GM23338 (cell line): ENCODE measurements at regions not wholly inside any gene's neighbourhood (a gene's known extent, or its start where the extent isn't known, plus 50 kb on each side); places are given as distances from the start of the nearest gene placed in this dataset.
A peak's percentile ranks its signal among the peaks of the same experiment; 100 is the strongest.

Experiments used
- ATAC-seq: fragments of 200-7000 bp; cut with Tn5 transposase; 3 replicates; pipeline ENCODE4 v1.9.1; 2020
- DNase-seq: peaks from one replicate; pipeline ENCODE4 v3.0.0-alpha.2; 2015; ENCODE audit warnings: low spot score
- H2AFZ ChIP-seq: fragments of 200-600 bp; sonication (generic); 2 replicates; pipeline ENCODE4 v1.8.0; 2016; ENCODE audit warnings: antibody characterized with exemption, mild to moderate bottlenecking, moderate library complexity
- H3F3A ChIP-seq: fragments of 200-600 bp; sonication (generic); replicated peaks from 2 replicates; pipeline ENCODE4 v1.8.0; 2017; ENCODE audit warnings: antibody characterized with exemption, mixed run types, low read depth
- H3K27ac ChIP-seq: fragments of 200-600 bp; sonication (generic); 2 replicates; pipeline ENCODE4 v1.6.1; 2016; ENCODE audit warnings: low read depth
- H3K27me3 ChIP-seq: fragments of 200-600 bp; sonication (generic); 2 replicates; pipeline ENCODE4 v1.8.0; 2016; ENCODE audit warnings: mild to moderate bottlenecking, mixed run types, moderate library complexity; ENCODE audit not compliant: insufficient read depth
- H3K36me3 ChIP-seq: fragments of 200-600 bp; sonication (generic); 2 replicates; pipeline ENCODE4 v1.8.0; 2016; ENCODE audit warnings: mild to moderate bottlenecking; ENCODE audit not compliant: insufficient read depth
- H3K4me1 ChIP-seq: fragments of 200-600 bp; sonication (generic); 2 replicates; pipeline ENCODE4 v1.8.0; 2016; ENCODE audit warnings: mild to moderate bottlenecking, moderate library complexity; ENCODE audit not compliant: insufficient read depth
- H3K4me2 ChIP-seq: fragments of 200-600 bp; sonication (generic); 2 replicates; pipeline ENCODE4 v1.7.1; 2017; ENCODE audit warnings: mixed run types
- H3K4me3 ChIP-seq: fragments of 200-600 bp; sonication (generic); 2 replicates; pipeline ENCODE4 v1.6.1; 2016; ENCODE audit warnings: mixed run types
- H3K79me2 ChIP-seq: fragments of 200-600 bp; sonication (generic); replicated peaks from 2 replicates; pipeline ENCODE4 v1.8.0; 2017; ENCODE audit warnings: mild to moderate bottlenecking; ENCODE audit not compliant: insufficient read depth
- H3K9me2 ChIP-seq: fragments of 200-600 bp; sonication (generic); 2 replicates; pipeline ENCODE4 v1.8.0; 2017; ENCODE audit not compliant: insufficient read depth
- H4K20me1 ChIP-seq: fragments of 200-600 bp; sonication (generic); replicated peaks from 2 replicates; pipeline ENCODE4 v1.8.0; 2017; ENCODE audit warnings: mild to moderate bottlenecking; ENCODE audit not compliant: insufficient read depth
- H3K27ac Mint-ChIP-seq: 2 replicates; pipeline ENCODE4 v1.8.0; 2020; ENCODE audit warnings: inconsistent platforms, mild to moderate bottlenecking, moderate library complexity, mixed read lengths
- H3K27me3 Mint-ChIP-seq: 3 replicates; pipeline ENCODE4 v1.8.0; 2022; ENCODE audit warnings: low read depth, mild to moderate bottlenecking, moderate library complexity, mixed read lengths, inconsistent platforms; ENCODE audit not compliant: insufficient read depth, poor library complexity
- H3K36me3 Mint-ChIP-seq: 3 replicates; pipeline ENCODE4 v1.8.0; 2021; ENCODE audit warnings: low read depth, mild to moderate bottlenecking, inconsistent platforms, moderate library complexity, mixed read lengths
- H3K4me1 Mint-ChIP-seq: 3 replicates; pipeline ENCODE4 v1.8.0; 2020; ENCODE audit warnings: mild to moderate bottlenecking, inconsistent platforms, mixed read lengths
- H3K4me3 Mint-ChIP-seq: 3 replicates; pipeline ENCODE4 v1.8.0; 2021; ENCODE audit warnings: moderate library complexity, mild to moderate bottlenecking, inconsistent platforms, mixed read lengths
- H3K9me3 Mint-ChIP-seq: 3 replicates; pipeline ENCODE4 v1.8.0; 2020; ENCODE audit warnings: moderate library complexity, mild to moderate bottlenecking, inconsistent platforms, mixed read lengths
- CREB1 ChIP-seq: fragments of 250-450 bp; sonication (Bioruptor Pico); IDR thresholded peaks from 2 replicates; pipeline ENCODE4 v1.5.0; 2020; ENCODE audit warnings: low read depth, mild to moderate bottlenecking, moderate library complexity
- EZH2 ChIP-seq: fragments of 200-600 bp; sonication (generic); IDR thresholded peaks from one replicate; pipeline ENCODE4 v1.8.0; 2017; ENCODE audit warnings: antibody characterized with exemption, mild to moderate bottlenecking, low read depth; ENCODE audit not compliant: unreplicated experiment
- EZH2phosphoT487 ChIP-seq: fragments of 200-600 bp; sonication (generic); IDR thresholded peaks from one replicate; pipeline ENCODE4 v1.8.1; 2018; ENCODE audit warnings: antibody characterized with exemption; ENCODE audit not compliant: unreplicated experiment
- NANOG ChIP-seq: IDR thresholded peaks from 2 replicates; pipeline ENCODE4 v1.6.1; 2016; ENCODE audit warnings: antibody characterized with exemption, borderline replicate concordance
- ZNF114 ChIP-seq: fragments of 250-450 bp; sonication (Bioruptor Pico); IDR thresholded peaks from 2 replicates; pipeline ENCODE4 v1.5.0; 2020; ENCODE audit warnings: mild to moderate bottlenecking, moderate library complexity
- ZNF331 ChIP-seq: fragments of 250-450 bp; sonication (Bioruptor Pico); IDR thresholded peaks from 2 replicates; pipeline ENCODE4 v1.5.0; 2020; ENCODE audit warnings: low read depth, mild to moderate bottlenecking, moderate library complexity
- TF ChIP-seq, protein P1 (sequence below), 2 experiments: fragments of 200-600 bp in 1 of 2; sonication (generic) in 1 of 2; conservative IDR thresholded peaks; 2 replicates each; pipeline versions ENCODE4 v1.5.1 to v1.6.1; 2016 to 2017; ENCODE audit warnings: antibody characterized with exemption in 2 of 2, low read depth in 2 of 2, mild to moderate bottlenecking in 2 of 2, moderate library complexity in 1 of 2
- TF ChIP-seq, protein P2 (sequence below): IDR thresholded peaks from 2 replicates; pipeline ENCODE4 v1.6.1; 2016; ENCODE audit warnings: antibody characterized with exemption
- TF ChIP-seq, protein P3 (sequence below): IDR thresholded peaks from one replicate; pipeline ENCODE4 v1.6.1; 2018; ENCODE audit warnings: antibody characterized with exemption; ENCODE audit not compliant: unreplicated experiment
- TF ChIP-seq, protein P4 (sequence below): fragments of 250-450 bp; sonication (Bioruptor Pico); IDR thresholded peaks from 2 replicates; pipeline ENCODE4 v1.5.0; 2020; ENCODE audit warnings: mild to moderate bottlenecking, moderate library complexity

DNA sequence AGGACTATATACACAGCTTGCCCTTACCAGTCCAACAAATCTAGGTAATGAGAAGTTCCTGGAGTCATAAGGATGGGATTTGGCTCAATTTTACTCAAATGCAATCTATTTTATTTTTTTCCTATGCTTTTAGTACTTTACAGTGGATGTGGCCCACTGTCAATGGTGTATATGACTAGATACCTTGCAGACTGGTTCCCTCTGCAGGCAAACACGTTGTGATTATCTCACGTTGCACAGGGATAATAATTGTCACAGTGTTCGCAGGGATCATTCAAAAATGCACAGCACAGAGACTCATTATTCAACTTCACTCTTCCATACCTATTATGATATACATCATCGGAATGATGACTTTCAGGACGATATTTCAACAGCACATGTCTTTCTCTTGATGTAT lies 359.7 kb downstream of the MBD2 start:
- ATAC-seq (no peak), DNase-seq (peak; percentile 27)
- TF ChIP-seq, protein P1, sequence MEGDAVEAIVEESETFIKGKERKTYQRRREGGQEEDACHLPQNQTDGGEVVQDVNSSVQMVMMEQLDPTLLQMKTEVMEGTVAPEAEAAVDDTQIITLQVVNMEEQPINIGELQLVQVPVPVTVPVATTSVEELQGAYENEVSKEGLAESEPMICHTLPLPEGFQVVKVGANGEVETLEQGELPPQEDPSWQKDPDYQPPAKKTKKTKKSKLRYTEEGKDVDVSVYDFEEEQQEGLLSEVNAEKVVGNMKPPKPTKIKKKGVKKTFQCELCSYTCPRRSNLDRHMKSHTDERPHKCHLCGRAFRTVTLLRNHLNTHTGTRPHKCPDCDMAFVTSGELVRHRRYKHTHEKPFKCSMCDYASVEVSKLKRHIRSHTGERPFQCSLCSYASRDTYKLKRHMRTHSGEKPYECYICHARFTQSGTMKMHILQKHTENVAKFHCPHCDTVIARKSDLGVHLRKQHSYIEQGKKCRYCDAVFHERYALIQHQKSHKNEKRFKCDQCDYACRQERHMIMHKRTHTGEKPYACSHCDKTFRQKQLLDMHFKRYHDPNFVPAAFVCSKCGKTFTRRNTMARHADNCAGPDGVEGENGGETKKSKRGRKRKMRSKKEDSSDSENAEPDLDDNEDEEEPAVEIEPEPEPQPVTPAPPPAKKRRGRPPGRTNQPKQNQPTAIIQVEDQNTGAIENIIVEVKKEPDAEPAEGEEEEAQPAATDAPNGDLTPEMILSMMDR (conservative IDR thresholded peaks at IDR 0.05; ENCODE audit: low read depth in 2 of 2) = peak; percentile 31 to 63; a peak in 3 of 4 replicates
- TF ChIP-seq, protein P2, sequence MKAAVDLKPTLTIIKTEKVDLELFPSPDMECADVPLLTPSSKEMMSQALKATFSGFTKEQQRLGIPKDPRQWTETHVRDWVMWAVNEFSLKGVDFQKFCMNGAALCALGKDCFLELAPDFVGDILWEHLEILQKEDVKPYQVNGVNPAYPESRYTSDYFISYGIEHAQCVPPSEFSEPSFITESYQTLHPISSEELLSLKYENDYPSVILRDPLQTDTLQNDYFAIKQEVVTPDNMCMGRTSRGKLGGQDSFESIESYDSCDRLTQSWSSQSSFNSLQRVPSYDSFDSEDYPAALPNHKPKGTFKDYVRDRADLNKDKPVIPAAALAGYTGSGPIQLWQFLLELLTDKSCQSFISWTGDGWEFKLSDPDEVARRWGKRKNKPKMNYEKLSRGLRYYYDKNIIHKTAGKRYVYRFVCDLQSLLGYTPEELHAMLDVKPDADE = no peak

DNA sequence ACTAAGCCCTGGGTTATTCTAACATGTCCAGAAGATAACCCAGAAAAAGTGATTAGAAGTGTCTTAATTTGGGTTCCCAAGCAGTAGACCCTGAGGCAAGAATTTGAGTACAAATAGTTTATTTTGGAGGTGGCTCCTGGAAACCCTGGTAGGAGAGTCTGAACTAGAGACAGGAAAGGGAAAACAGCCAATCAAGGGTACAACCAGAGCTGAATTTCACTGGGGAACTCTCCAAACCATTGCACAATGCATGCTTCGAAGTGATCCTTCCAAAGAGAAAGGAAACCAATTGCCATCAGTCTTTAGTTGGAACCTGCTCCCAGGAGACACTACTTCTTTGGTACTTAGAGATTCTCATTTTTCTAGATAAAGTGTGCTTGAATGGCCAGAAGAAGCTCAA lies 361.5 kb downstream of the MBD2 start:
- ATAC-seq (no peak), DNase-seq (no peak)
- Histone ChIP-seq H3K4me3 (no peak overlapping the region), H3K27ac (no peak overlapping the region), H3K36me3 (no peaks in the 10 kb centered on the region), H3K4me2 (no peak overlapping the region), H2AFZ (no peak overlapping the region), H3K9me2 (no peaks in the 10 kb centered on the region), H3K4me1 (no peaks in the 10 kb centered on the region), H3F3A (no peaks in the 10 kb centered on the region), H3K79me2 (no peaks in the 10 kb centered on the region), H4K20me1 (no peaks in the 10 kb centered on the region), H3K27me3 (no peaks in the 10 kb centered on the region)
- Mint-ChIP-seq H3K4me1 (no peaks in the 10 kb centered on the region), H3K27ac (no peak overlapping the region), H3K4me3 (no peak overlapping the region), H3K36me3 (no peaks in the 10 kb centered on the region), H3K27me3 (no peaks in the 10 kb centered on the region), H3K9me3 (no peaks in the 10 kb centered on the region)
- no peak for TF ChIP-seq EZH2phosphoT487
- TF ChIP-seq, protein P3, sequence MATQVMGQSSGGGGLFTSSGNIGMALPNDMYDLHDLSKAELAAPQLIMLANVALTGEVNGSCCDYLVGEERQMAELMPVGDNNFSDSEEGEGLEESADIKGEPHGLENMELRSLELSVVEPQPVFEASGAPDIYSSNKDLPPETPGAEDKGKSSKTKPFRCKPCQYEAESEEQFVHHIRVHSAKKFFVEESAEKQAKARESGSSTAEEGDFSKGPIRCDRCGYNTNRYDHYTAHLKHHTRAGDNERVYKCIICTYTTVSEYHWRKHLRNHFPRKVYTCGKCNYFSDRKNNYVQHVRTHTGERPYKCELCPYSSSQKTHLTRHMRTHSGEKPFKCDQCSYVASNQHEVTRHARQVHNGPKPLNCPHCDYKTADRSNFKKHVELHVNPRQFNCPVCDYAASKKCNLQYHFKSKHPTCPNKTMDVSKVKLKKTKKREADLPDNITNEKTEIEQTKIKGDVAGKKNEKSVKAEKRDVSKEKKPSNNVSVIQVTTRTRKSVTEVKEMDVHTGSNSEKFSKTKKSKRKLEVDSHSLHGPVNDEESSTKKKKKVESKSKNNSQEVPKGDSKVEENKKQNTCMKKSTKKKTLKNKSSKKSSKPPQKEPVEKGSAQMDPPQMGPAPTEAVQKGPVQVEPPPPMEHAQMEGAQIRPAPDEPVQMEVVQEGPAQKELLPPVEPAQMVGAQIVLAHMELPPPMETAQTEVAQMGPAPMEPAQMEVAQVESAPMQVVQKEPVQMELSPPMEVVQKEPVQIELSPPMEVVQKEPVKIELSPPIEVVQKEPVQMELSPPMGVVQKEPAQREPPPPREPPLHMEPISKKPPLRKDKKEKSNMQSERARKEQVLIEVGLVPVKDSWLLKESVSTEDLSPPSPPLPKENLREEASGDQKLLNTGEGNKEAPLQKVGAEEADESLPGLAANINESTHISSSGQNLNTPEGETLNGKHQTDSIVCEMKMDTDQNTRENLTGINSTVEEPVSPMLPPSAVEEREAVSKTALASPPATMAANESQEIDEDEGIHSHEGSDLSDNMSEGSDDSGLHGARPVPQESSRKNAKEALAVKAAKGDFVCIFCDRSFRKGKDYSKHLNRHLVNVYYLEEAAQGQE = no peak
- no peak for TF ChIP-seq ZNF331 (CRISPR knock-in tag)
- no peak for TF ChIP-seq ZNF114 (CRISPR knock-in tag)
- no peak for TF ChIP-seq NANOG
- TF ChIP-seq, protein P4, sequence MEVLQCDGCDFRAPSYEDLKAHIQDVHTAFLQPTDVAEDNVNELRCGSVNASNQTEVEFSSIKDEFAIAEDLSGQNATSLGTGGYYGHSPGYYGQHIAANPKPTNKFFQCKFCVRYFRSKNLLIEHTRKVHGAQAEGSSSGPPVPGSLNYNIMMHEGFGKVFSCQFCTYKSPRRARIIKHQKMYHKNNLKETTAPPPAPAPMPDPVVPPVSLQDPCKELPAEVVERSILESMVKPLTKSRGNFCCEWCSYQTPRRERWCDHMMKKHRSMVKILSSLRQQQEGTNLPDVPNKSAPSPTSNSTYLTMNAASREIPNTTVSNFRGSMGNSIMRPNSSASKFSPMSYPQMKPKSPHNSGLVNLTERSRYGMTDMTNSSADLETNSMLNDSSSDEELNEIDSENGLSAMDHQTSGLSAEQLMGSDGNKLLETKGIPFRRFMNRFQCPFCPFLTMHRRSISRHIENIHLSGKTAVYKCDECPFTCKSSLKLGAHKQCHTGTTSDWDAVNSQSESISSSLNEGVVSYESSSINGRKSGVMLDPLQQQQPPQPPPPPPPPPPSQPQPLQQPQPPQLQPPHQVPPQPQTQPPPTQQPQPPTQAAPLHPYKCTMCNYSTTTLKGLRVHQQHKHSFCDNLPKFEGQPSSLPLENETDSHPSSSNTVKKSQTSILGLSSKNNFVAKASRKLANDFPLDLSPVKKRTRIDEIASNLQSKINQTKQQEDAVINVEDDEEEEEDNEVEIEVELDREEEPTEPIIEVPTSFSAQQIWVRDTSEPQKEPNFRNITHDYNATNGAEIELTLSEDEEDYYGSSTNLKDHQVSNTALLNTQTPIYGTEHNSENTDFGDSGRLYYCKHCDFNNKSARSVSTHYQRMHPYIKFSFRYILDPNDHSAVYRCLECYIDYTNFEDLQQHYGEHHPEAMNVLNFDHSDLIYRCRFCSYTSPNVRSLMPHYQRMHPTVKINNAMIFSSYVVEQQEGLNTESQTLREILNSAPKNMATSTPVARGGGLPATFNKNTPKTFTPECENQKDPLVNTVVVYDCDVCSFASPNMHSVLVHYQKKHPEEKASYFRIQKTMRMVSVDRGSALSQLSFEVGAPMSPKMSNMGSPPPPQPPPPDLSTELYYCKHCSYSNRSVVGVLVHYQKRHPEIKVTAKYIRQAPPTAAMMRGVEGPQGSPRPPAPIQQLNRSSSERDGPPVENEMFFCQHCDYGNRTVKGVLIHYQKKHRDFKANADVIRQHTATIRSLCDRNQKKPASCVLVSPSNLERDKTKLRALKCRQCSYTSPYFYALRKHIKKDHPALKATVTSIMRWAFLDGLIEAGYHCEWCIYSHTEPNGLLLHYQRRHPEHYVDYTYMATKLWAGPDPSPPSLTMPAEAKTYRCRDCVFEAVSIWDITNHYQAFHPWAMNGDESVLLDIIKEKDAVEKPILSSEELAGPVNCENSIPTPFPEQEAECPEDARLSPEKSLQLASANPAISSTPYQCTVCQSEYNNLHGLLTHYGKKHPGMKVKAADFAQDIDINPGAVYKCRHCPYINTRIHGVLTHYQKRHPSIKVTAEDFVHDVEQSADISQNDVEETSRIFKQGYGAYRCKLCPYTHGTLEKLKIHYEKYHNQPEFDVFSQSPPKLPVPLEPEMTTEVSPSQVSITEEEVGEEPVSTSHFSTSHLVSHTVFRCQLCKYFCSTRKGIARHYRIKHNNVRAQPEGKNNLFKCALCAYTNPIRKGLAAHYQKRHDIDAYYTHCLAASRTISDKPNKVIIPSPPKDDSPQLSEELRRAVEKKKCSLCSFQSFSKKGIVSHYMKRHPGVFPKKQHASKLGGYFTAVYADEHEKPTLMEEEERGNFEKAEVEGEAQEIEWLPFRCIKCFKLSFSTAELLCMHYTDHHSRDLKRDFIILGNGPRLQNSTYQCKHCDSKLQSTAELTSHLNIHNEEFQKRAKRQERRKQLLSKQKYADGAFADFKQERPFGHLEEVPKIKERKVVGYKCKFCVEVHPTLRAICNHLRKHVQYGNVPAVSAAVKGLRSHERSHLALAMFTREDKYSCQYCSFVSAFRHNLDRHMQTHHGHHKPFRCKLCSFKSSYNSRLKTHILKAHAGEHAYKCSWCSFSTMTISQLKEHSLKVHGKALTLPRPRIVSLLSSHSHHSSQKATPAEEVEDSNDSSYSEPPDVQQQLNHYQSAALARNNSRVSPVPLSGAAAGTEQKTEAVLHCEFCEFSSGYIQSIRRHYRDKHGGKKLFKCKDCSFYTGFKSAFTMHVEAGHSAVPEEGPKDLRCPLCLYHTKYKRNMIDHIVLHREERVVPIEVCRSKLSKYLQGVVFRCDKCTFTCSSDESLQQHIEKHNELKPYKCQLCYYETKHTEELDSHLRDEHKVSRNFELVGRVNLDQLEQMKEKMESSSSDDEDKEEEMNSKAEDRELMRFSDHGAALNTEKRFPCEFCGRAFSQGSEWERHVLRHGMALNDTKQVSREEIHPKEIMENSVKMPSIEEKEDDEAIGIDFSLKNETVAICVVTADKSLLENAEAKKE (CRISPR knock-in tag) = no peak
- no peak for TF ChIP-seq EZH2
- no peak for TF ChIP-seq CREB1 (CRISPR knock-in tag)

More for the DNA sequence above, 359.7 kb downstream of the MBD2 start:
- Mint-ChIP-seq H3K27me3 (no peaks in the 10 kb centered on the region), H3K4me1 (peaks cover under 1% of the 10 kb centered on the region; the same call in 2 of the 3 replicates), H3K36me3 (no peaks in the 10 kb centered on the region), H3K4me3 (no peak overlapping the region), H3K9me3 (no peaks in the 10 kb centered on the region), H3K27ac (no peak overlapping the region)
- H3F3A ChIP-seq = no peaks in the 10 kb centered on the region
- H3K27me3 ChIP-seq = no peaks in the 10 kb centered on the region
- no peaks in the 10 kb centered on the region for H4K20me1 ChIP-seq
- H2AFZ ChIP-seq = no peak overlapping the region
- H3K79me2 ChIP-seq = no peaks in the 10 kb centered on the region
- H3K27ac ChIP-seq = no peak overlapping the region
- H3K36me3 ChIP-seq = no peaks in the 10 kb centered on the region
- H3K4me1 ChIP-seq = no peaks in the 10 kb centered on the region
- H3K4me2 ChIP-seq = no peak overlapping the region
- H3K9me2 ChIP-seq = no peaks in the 10 kb centered on the region
- no peak overlapping the region for H3K4me3 ChIP-seq
